Forelimb muscle (tissue), 1 donor: ENCODE measurements at regions not wholly inside any gene's neighbourhood (a gene's known extent, or its start where the extent isn't known, plus 50 kb on each side); places are given as distances from the start of the nearest gene placed in this dataset.

Source experiments
- DNase-seq: peaks from one replicate; pipeline ENCODE4 v3.0.0-alpha.2; 2013; ENCODE audit warnings: low read depth

DNA sequence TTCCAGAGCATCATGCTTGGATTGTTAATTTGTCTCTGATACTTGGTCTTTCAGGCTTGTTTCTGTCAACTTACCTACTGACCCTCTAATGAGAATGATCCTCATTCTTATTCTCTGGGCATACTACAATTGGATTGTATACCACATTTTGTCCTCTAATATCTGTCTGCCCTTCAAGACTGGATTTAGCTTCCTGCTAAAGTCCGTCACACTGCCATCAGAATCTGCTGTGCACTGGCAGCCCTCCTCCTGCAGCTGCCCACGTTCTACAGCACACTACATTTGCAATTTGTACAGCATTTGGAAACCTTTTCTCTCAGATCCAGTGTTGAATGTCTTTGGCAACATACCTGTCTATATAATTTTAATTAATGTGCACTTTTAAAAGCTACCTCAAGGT, 183.1 kb downstream of the ZNF330 start:
- no peak for DNase-seq

DNA sequence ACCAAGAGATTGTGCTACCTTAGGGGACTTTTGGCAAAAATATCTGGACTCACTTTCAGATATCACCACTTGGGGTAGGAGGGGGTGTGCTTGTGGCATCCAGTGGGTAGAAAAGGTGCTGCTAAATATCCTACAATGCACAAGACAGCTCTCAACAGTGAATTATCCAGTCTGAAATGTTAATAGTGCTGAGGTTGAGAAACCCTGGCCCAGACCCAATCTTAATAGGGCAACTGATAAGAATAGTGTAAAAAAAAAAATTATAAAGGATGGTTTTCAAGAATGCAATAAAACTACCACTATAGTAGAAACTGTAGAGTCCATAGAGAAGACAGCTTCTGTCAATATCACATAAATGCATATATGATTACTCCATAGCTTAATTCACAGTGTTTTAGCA, 185.5 kb downstream of the ZNF330 start:
- no peak for DNase-seq

DNA sequence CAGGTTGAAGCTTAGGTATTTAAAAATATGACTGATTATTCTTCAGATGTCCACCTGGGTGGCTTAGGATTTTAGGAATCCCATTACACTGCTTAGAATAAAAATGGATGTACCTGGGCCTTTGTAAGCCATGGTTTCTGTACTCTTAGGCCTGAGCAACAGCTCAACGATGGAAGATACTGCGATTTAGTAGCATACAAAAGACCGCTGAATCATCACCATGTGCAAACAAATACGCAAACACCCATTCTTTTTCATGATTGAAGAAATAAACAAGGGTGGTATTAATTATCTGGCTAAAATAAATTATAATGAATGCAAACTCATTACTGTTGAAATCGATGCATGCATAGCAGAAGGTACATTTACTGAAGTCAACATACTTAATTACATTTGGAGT, 188.9 kb downstream of the ZNF330 start:
- DNase-seq: no peak

DNA sequence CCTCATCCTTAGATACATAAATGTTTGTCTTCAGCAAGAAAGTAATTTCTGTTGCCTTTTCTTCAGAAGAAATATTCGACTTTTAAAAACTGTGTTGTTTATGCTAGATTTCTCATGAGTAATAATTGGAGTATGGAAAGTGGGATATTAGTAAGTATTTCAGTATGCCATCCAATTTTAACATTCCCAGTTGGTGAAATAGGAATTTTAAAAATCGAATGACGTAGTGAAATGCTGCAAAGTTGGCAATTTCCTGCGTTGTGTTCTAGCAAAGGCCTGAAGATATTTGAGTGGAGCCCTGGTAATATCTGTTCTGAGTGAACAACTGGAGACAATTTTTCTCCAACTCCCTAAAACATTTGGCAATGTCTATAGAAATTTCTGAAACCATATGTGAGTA, 190.1 kb downstream of the ZNF330 start:
- DNase-seq: no peak

DNA sequence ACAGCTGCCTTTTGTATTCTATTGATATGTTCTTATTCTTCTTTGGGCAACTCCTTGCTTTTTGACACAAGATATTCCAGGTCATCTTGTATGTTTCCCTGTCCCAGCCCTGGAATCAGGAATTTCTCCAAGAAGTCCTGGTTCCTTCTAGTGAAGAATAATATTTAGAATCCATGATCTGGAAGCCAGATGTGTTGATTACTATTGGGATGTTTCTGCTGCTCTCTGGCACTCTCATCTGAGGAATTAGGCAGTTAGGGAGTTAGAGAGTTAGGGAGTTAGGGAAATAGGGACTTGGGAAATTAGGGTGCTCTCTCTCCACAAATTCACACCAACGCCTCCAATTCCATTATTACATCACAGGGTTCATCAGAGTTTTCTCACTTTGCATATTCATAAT, 191.2 kb downstream of the ZNF330 start:
- no peak for DNase-seq

DNA sequence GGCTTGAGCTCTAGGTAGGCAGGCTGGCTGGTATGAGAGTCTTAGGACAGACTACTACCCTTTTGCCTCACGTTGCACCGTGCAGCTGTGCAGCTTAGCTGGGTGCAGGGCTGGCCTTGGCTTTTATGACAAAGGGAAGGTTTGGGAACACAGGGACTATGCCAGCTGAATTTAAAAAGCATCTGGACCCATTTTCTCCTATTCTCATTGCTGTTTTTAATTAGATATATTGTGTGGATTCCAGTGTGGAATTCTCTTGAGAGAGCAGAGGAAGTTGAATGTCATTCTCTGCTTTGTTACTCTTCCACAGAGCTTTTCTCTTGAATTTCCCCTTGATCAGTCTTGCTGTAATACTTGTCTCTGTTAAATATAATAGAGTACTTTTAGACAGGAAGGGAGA, 192.7 kb downstream of the ZNF330 start:
- no peak for DNase-seq

DNA sequence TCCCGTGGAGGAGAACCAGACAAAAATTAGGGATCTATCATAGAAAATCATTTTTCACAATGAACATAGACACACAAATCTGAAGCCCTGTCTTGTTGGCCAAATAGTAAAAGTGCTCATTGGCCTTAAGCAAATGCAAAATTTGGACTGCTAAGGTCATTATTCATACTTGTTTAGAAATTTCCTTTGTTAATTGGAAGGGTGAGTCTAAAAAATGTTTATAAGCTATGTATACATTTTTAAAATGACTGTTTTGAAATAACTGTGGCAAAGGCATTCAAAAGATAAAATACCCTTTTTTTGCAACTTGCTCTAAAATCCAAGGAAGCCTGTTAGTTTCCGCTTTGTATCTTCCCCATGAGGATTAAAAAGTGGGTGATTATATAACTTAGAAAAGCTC, 195.0 kb downstream of the ZNF330 start:
- DNase-seq: no peak

DNA sequence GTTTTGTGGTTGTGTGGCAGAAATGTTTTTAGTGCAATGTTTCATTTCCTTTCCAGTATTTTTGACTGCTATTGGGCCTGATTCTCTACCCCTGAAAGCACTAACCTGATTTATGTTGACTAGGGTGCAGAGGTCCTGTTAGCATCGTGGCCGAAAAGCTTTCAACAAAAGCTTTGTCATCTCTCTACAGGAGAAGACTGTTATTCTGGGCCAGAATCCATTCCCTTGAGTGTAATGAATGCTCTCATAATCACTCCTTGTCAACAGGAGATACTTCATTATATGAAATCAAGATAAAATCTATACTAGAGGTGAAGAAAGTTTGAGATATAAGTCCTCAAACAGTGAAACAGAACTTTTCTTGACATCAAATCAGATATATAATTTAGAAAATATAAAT, 195.5 kb downstream of the ZNF330 start:
- no peak for DNase-seq

DNA sequence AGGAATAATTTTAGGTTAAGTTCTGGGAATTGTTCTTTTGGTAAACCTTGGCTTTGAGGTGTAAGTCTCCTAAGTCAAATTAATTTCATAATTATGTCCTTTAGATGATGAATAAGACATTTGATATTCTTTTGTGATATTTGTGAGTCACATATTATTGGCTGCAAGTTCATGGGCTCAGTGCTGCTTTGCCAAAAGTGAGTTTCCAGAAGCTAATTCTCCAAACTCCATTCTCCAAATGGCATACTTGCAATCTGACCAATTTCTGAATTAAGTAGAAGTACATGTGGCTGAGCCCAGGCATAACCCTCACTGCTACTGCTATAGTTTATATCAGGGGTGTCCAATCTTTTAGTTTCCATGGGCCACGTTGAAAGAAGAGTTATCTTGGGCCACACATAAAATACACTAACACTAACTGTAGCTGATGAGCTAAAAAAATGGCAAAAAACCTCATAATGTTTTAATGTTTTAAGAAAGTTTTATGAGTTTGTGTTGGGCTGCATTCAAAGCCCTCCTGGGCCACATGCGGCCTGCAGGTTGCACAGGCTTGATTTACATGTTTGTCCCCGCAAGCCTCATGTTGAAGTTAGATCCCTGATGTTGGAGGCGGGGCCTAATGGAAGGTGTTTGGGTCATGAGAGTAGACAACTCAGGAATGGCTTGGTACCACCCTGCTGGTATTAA, 196.1 kb downstream of the ZNF330 start:
- DNase-seq: no peak

DNA sequence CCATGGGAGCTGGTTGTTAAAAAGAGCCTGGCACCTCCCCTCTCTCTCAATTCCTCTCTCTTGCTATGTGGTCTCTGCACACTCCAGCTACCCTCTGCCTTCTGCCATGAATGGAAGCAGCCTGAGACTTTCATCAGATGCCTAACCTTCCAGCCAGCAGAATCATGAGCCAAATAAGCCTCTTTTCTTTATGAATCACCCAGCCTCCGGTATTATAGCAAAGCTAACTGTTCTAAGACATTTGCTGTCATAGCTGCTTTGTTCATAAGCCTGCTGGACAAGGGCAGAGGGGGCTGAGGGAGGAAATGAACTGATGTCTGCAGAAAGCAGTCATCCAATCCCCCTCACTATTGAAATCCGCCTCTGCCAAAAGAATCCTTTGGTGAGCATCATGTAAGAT, 196.7 kb downstream of the ZNF330 start:
- no peak for DNase-seq

DNA sequence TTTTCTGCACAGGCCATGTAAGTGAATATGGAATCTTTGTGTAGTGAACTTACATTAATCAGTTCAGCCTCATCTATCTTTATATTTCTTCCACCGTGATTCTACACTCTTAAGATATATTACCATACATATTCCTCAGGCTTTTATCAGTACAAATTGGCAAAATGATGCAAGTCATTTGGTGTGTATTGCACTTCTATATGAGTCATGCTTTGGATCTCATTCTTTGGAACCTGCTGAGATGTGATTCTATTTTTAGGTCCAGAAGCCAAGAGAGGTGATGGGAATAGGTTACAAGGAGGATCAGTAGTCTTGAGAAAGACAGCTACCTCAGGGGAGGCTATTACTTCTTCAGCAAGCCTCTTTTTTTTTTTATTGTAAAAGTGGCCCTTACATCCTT, 204.4 kb downstream of the ZNF330 start:
- no peak for DNase-seq

DNA sequence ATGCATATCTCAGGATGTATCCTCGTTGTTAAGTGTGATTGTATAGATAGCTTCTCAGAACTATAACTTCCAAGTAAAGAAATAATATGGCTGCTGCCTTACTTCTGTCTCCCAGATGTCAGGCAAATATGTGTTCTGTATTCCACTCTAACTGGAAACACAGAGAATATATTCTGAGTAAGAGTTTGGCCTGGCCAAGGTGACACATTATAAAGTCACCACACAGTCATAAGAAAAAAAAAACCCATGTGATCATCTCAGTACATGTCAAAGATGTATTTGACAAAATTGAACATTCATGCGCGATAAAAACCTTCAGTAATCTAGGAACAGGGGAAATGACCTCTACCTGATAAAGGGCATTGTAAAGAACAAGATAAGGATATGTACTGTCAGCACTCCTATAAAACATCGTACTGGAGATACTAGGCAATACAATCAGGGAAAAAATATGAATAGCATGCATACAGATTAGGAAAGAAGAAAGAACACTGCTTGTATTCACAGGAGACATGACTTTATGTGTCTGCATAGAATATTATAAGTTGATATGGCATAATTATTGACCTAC, 207.1 kb downstream of the ZNF330 start:
- DNase-seq: no peak

DNA sequence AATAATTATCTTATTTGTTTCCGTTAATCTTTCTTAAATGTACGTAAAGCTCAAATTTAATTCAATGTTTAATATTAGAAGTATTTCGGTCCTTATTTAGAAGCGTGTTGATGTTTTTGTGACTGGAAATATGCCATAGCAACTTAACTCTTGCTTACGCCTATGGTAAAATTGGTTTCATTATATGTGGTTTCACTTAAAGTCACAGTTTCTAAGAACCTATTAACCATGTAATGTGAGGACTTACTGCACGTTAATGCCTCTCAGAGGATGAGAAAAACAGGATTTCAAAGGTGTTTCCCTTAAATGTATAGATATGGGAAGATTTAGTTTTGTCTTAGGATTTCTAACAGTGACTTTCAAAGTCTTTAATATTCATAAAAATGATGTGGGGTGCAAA, 206.4 kb upstream of the IL15 start:
- DNase-seq: no peak

DNA sequence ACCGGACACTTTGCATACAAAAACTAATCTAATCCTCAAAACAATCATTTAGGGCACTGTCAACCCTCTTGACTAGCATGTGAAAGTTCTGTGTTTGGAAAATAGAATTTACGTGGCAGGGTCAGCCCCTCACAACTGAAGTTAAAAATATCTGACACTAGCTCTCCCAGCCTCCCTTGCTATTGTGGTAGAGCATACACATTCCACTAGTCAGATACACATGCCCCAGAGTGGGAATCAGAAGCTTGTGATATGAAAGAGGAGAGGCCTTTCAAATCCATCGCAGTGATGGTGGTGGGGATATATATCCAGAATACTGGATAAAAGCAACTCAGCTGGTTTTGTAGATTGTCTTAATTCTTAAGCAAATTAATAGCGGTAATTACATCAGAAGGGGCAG, 205.7 kb upstream of the IL15 start:
- no peak for DNase-seq

DNA sequence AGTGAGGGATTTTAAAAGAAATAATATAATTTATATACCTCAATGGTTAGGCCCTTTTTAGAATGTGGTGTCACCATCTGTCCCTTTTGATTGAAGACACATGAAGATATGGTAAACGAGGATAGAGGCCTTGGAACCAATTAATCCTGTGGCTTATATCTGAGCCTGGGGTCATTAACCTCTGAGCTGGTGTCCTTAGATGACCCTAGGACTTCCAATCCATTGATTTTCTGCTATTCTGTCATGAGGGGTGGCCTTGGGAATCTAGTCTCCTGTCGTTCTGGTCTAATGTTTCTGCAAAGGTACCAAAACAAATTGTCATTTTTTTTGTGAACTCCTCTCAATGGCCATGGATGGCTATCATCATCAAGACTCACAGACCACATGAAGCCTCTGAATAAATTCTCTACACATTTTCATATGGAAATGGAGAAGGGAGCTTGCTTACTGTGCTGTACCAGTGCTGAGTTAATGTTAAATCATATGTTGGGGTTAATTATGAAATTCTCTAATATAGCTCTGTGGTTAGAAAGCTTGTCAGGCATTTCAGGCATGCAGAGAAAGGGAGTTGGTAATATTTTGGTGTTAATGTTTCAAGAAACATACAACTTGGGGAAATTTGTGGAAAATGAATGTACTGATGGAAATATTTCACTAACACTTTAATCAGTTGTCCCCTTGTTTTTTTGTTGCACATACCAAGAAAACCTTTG, 204.2 kb upstream of the IL15 start:
- DNase-seq: no peak

DNA sequence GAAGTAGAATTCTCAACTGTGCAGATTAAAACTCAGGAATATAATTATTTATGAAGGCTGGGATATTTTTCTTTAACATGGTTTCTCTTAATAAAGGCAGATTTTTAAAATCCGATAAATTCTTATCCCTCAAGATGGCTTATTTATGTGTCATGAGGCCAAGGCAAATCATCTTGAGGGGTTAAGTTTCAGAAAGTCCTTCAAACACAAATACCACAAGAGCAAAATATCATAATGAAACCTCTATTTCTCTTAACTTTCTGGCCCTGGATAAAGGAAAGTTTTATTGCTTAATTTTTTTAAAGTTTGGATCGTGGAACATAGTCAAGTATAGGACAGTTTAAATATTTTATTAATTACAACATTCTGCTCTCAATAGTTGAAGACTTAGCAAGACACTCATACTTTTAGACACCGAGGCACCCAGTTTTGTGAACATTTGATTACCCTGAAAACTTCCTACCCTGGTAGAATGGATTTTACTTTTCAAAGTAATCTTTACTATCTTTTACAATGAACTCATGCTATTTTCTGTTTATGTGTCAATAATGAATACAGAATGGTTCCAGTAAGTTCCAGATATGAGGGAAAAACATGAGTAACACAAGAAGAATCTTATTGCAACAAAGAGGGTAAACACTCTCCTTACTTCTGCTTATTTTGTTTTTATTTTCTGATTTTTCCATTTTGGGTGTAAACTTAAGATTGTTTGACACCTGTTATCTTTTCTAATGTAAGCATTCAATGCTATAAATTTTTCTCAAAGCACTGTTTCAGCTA, 200.7 kb upstream of the IL15 start:
- no peak for DNase-seq

DNA sequence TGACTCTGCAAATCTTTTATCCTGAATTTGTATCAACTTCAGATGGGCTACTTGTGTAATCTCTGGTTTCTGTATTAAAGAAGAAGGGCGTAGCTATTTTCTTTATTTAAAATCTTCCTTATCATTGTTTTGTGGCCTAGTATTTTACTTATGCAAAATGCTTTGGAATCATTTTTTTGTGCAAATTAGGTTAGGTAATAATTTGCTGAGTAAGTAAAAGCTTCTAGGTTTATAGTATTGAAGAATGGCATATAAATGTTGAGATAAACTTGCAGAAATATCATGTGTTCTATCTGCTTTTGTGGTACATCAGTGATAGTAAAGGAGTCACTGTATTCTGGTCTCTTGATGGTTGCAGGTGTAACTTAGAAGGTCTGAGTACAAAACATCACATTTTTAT, 197.2 kb upstream of the IL15 start:
- DNase-seq: no peak

DNA sequence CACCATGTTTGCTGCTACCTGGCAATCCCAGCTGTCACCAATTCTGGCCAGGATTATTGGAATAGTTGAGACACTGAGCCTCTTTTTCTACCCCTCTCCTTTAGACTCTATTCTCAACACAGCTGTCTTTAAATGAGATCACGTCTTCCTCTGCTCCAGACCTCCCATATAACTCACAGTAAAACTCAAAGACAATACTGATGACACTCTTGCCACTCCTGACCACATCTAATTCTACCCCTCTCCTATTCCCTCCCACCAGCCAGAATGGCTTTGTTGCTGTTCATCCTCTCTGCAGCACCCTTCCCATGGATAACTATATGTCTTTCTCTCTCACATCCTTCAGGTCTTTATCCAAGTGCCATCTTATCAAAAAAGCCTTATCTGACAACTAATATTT, 188.6 kb upstream of the IL15 start:
- DNase-seq: no peak

DNA sequence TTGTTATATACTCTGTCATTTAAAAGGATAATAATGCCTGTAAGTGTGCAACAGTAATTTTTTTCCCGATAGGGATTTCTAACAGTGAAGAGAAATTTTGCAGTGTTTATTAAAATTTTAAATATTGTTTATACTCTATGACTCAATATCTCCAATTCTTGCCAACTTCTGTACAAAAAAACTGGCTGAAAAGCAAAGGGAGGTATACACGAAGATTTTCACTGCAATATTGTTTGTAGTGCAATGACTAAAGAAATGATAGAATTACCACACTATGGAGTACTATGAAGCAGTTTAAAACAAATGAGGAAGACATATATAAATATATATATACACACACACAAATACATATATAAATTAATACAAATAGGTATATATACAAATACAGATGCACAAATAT, 187.9 kb upstream of the IL15 start:
- DNase-seq: no peak

DNA sequence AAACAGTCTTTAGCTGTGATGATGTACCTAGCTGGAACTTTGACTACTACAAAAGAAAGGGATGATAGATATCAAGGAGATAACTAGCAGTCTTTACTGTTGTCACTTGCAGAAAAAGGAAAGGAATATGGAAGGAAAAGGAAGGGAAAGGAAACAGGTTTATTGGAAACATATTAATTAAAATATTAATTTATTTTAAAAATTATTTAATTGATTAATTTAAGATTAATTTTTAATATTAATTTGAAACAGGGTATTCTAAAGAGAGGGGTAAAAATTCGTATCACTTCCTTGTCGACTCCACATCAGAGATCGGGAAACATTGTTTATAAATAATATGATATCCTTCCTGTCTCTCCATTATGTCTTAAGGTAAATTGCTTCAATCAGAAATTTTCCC, 186.5 kb upstream of the IL15 start:
- no peak for DNase-seq

DNA sequence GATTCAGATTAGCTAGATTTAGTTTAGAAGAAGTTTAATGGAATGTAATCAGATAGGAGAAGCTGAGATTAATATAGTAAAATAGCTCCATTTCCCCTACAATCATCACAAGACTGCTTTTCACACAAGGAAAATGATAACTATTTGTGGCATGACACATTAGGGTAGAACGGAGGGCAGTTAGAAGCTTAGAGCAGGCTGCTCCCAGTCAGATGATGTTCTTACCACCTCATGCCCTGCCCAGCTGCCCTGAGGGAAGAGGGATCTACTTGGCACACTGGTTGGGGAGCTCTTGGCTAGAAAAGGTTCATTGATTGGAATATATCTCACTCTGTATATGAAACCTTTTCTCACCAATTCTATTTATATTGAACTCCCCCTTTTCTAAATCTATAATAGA, 180.7 kb upstream of the IL15 start:
- DNase-seq: no peak

DNA sequence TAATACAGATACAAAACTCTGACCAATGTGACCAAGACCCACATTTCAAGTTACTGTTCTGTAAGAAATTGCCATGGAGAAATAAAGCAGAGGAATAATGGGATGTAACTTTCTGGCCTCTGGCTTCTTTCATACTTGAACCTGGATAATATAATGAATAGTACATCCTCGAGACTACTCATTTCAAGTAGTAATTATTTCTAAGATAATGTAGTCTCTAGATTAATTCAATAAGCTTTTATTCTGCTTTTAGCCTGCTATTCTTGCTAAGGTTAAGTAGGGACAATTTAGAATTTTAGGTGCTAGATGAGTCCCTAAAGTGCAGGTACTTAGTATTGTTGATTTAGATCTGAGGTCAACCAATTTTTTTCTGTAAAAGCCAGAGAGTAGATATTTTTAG, 178.7 kb upstream of the IL15 start:
- no peak for DNase-seq

DNA sequence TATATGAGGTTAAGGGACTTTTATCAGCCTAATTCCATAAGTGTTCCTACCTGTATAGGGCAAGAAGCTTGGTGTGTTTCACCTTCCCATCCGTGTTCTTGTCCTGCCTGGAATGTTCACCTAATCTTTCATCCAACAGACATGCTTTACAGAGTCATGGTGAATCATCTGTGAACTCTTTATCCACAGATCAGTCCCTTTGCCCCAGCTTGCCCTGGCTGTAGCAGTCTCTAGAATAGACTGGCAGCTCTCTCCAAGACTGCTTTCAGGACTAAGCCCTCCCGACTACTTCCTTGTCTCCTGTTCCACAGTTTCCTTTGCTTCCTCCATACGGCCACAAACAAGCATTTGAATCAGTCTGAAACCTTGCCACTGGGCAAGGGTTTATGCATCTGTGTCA, 177.9 kb upstream of the IL15 start:
- no peak for DNase-seq
